NCI-H128 (cell line): ENCODE measurements at regions not wholly inside any gene's neighbourhood (a gene's known extent, or its start where the extent isn't known, plus 50 kb on each side); places are given as distances from the start of the nearest gene placed in this dataset.
"Not testable (repeated sequence)": the region's sequence is repeated elsewhere in the genome, so short reads cannot be mapped to it uniquely, and the experiment has no call there.

ENCODE experiments used
- DNase-seq: peaks from one replicate; lab custom pipeline; 2025; ENCODE audit not compliant: unreplicated experiment; lab: John Stamatoyannopoulos, UW

GRCh38 chr7:28328822-28329660, 83.3 kb upstream of the CREB5 start:
- no peak for DNase-seq

- no peak for DNase-seq
Measured at GRCh38 chr7:28329661-28330363, 82.5 kb upstream of the CREB5 start.

GRCh38 chr7:28330384-28331070, 81.8 kb upstream of the CREB5 start:
- DNase-seq = no peak

- DNase-seq = no peak
Measured at GRCh38 chr7:28332046-28332445, 80.3 kb upstream of the CREB5 start.

- DNase-seq = not testable (repeated sequence)
Measured at GRCh38 chr7:28333548-28333947, 78.8 kb upstream of the CREB5 start.

- DNase-seq = no peak
Measured at GRCh38 chr7:28336806-28337205, 75.5 kb upstream of the CREB5 start.

- DNase-seq = no peak
Measured at GRCh38 chr7:28338041-28338440, 74.3 kb upstream of the CREB5 start.

GRCh38 chr7:28343462-28343861, 68.9 kb upstream of the CREB5 start:
- no peak for DNase-seq

GRCh38 chr7:28346256-28346655, 66.1 kb upstream of the CREB5 start:
- DNase-seq = no peak

- DNase-seq = no peak
Measured at GRCh38 chr7:28346676-28347363, 65.5 kb upstream of the CREB5 start.

GRCh38 chr7:28347475-28348318, 64.6 kb upstream of the CREB5 start:
- DNase-seq = no peak

- DNase-seq = no peak
Measured at GRCh38 chr7:28348636-28349035, 63.7 kb upstream of the CREB5 start.

- DNase-seq = no peak
Measured at GRCh38 chr7:28349637-28350036, 62.7 kb upstream of the CREB5 start.

- no peak for DNase-seq
Measured at GRCh38 chr7:28350662-28351061, 61.7 kb upstream of the CREB5 start.

GRCh38 chr7:28351450-28351849, 60.9 kb upstream of the CREB5 start:
- no peak for DNase-seq

- DNase-seq = no peak
Measured at GRCh38 chr7:28354601-28355402, 57.5 kb upstream of the CREB5 start.

- peak; percentile 99 for DNase-seq
Measured at GRCh38 chr7:28355635-28356319, 56.5 kb upstream of the CREB5 start.

- no peak for DNase-seq
Measured at GRCh38 chr7:28356619-28357018, 55.7 kb upstream of the CREB5 start.

GRCh38 chr7:28358423-28358868, 53.9 kb upstream of the CREB5 start:
- DNase-seq = no peak
